Neural cell (in vitro differentiated cells): ENCODE measurements at regions not wholly inside any gene's neighbourhood (a gene's known extent, or its start where the extent isn't known, plus 50 kb on each side); places are given as distances from the start of the nearest gene placed in this dataset.

ENCODE experiments used
- H2AFZ ChIP-seq: fragments of 200-600, 300-800 bp; sonication (generic), shearing (Covaris generic); 2 replicates; pipeline ENCODE4 v1.6.0; 2014; ENCODE audit warnings: low read depth, mild to moderate bottlenecking, antibody characterized with exemption, low read length, moderate library complexity
- H3F3A ChIP-seq: fragments of 200-600 bp; shearing (Covaris generic); 2 replicates; pipeline ENCODE4 v1.6.1; 2016; ENCODE audit warnings: mild to moderate bottlenecking, moderate library complexity, mixed read lengths, antibody characterized with exemption, low read length; ENCODE audit not compliant: insufficient read depth, poor library complexity, severe bottlenecking
- H3K27ac ChIP-seq: fragments of 200-600, 300-800 bp; sonication (generic), shearing (Covaris generic); 2 replicates; pipeline ENCODE4 v1.5.1; 2014; ENCODE audit warnings: mild to moderate bottlenecking, low read length, moderate library complexity
- H3K27me3 ChIP-seq: fragments of 300-800, 200-600 bp; sonication (generic), shearing (Covaris generic); 2 replicates; pipeline ENCODE4 v1.6.0; 2014; ENCODE audit warnings: mild to moderate bottlenecking, low read depth, low read length, moderate library complexity; ENCODE audit not compliant: insufficient read depth
- H3K36me3 ChIP-seq: fragments of 300-800, 200-600 bp; sonication (generic), shearing (Covaris generic); 2 replicates; pipeline ENCODE4 v1.5.1; 2014; ENCODE audit warnings: mild to moderate bottlenecking, antibody characterized with exemption, low read length, moderate library complexity; ENCODE audit not compliant: insufficient read depth
- H3K4me2 ChIP-seq: fragments of 300-800, 200-600 bp; sonication (generic), shearing (Covaris generic); 2 replicates; pipeline ENCODE4 v1.6.0; 2014; ENCODE audit warnings: mild to moderate bottlenecking, low read length
- H3K4me3 ChIP-seq: fragments of 300-800, 200-600 bp; sonication (generic), shearing (Covaris generic); 2 replicates; pipeline ENCODE4 v1.5.1; 2014; ENCODE audit warnings: mild to moderate bottlenecking, low read length, moderate library complexity
- H3K79me2 ChIP-seq: fragments of 200-600 bp; shearing (Covaris generic); replicated peaks from 2 replicates; pipeline ENCODE4 v1.6.0; 2014; ENCODE audit warnings: mild to moderate bottlenecking, low read length, moderate library complexity; ENCODE audit not compliant: insufficient read depth
- H3K9ac ChIP-seq: fragments of 300-800, 200-600 bp; sonication (generic), shearing (Covaris generic); 2 replicates; pipeline ENCODE4 v1.6.1; 2016; ENCODE audit warnings: mild to moderate bottlenecking, low read length, mixed read lengths
- H3K9me2 ChIP-seq: fragments of 200-600 bp; shearing (Covaris generic); 2 replicates; pipeline ENCODE4 v1.6.1; 2016; ENCODE audit warnings: mild to moderate bottlenecking, low read length, mixed read lengths; ENCODE audit not compliant: insufficient read depth
- H3K9me3 ChIP-seq: fragments of 200-600, 300-800 bp; sonication (generic), shearing (Covaris generic); 2 replicates; pipeline ENCODE4 v1.6.1; 2016; ENCODE audit warnings: mild to moderate bottlenecking, mixed run types, low read length, moderate library complexity, mixed read lengths
- H4K20me1 ChIP-seq: fragments of 200-600 bp; shearing (Covaris generic); 2 replicates; pipeline ENCODE4 v1.6.1; 2016; ENCODE audit warnings: mild to moderate bottlenecking, mixed run types; ENCODE audit not compliant: insufficient read depth
- CTCF ChIP-seq: fragments of 450-650 bp; IDR thresholded peaks from 2 replicates; pipeline ENCODE4 v1.5.1; 2014; ENCODE audit warnings: antibody characterized with exemption, mild to moderate bottlenecking, moderate library complexity; ENCODE audit not compliant: poor library complexity, severe bottlenecking
- EP300 ChIP-seq: fragments of 450-650 bp; conservative IDR thresholded peaks from 2 replicates; pipeline ENCODE4 v1.6.1; 2014; ENCODE audit warnings: antibody characterized with exemption, mild to moderate bottlenecking, moderate library complexity; ENCODE audit not compliant: poor library complexity, severe bottlenecking
- EZH2 ChIP-seq: fragments of 200-600, 300-800 bp; shearing (Covaris generic), sonication (generic); IDR thresholded peaks from 2 replicates; pipeline ENCODE4 v1.6.1; 2014; ENCODE audit warnings: antibody characterized with exemption, low read length, borderline replicate concordance, mild to moderate bottlenecking; ENCODE audit not compliant: insufficient read depth, poor library complexity, severe bottlenecking
- MXI1 ChIP-seq: fragments of 450-650 bp; conservative IDR thresholded peaks from 2 replicates; pipeline ENCODE4 v1.6.1; 2014; ENCODE audit warnings: antibody characterized with exemption, mild to moderate bottlenecking; ENCODE audit not compliant: poor library complexity, severe bottlenecking
- POLR2AphosphoS5 ChIP-seq: IDR thresholded peaks from 2 replicates; pipeline ENCODE4 v1.6.1; 2012
- RAD21 ChIP-seq: fragments of 450-650 bp; conservative IDR thresholded peaks from 2 replicates; pipeline ENCODE4 v1.6.1; 2014; ENCODE audit warnings: antibody characterized with exemption, mild to moderate bottlenecking, moderate library complexity
- REST ChIP-seq: IDR thresholded peaks from 2 replicates; pipeline ENCODE4 v1.6.1; 2012; ENCODE audit warnings: borderline replicate concordance
- SMC3 ChIP-seq: fragments of 450-650 bp; conservative IDR thresholded peaks from 2 replicates; pipeline ENCODE4 v1.6.1; 2014; ENCODE audit warnings: antibody characterized with exemption, mild to moderate bottlenecking, moderate library complexity; ENCODE audit not compliant: poor library complexity
- TAF1 ChIP-seq: IDR thresholded peaks from 2 replicates; pipeline ENCODE4 v1.6.1; 2012; ENCODE audit warnings: low read depth

DNA sequence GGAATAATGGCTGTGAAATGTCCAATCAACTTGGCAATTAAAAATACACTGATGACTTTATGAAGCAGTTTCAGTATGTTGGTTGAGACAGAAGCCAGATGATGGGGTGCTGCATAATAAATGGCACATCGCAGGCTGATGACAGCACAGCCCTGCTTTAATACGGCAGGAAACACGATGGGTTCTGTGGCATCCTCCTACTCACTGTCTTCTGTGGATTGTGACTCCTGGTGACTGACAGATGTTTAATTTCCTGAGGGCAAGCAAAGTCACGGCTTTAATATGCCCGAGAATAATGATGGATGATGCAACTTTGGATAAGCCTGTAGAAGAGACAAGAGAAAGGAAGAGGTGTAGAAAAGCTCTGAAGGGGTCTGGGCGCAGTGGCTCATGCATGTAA, 295.4 kb downstream of the TRIML1 start:
- Histone ChIP-seq H2AFZ (no peak overlapping the region), H3K4me2 (no peak overlapping the region)
- TF ChIP-seq SMC3 (no peak), EZH2 (no peak), CTCF (no peak), MXI1 (no peak), RAD21 (no peak), POLR2AphosphoS5 (no peak), TAF1 (no peak), REST (no peak), EP300 (no peak)

DNA sequence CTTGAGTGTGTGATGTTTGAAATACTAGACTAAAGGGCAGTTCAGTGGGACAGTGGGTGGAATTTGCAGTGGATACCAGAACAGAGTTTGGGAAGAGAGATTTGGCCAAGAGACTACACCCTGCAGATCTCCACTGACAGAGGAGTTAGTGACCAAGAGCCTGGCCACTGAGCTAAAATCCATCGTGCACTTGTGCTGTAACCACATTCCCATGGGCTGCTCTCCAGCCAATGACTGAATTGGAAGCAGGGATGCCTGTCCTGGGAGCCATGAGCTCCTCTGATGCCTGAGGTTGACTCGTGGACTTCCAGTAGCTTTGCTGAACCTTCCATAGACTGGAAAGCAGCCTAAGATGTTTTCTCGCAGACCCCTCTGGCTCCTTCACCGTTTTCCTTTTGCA, 296.1 kb downstream of the TRIML1 start:
- no peak overlapping the region for H2AFZ ChIP-seq
- H3K4me3 ChIP-seq, result no peak overlapping the region
- no peaks in the 10 kb centered on the region for H3K79me2 ChIP-seq
- H3K36me3 ChIP-seq, result no peaks in the 10 kb centered on the region
- TF ChIP-seq RAD21 (no peak), MXI1 (no peak), TAF1 (no peak), EP300 (no peak), REST (no peak), CTCF (no peak), POLR2AphosphoS5 (no peak), EZH2 (no peak), SMC3 (no peak)
- H3K9me3 ChIP-seq, result no peaks in the 10 kb centered on the region
- H3K9ac ChIP-seq, result no peak overlapping the region
- no peaks in the 10 kb centered on the region for H4K20me1 ChIP-seq
- no peaks in the 10 kb centered on the region for H3K9me2 ChIP-seq
- no peak overlapping the region for H3K27ac ChIP-seq
- no peaks in the 10 kb centered on the region for H3F3A ChIP-seq
- no peaks in the 10 kb centered on the region for H3K27me3 ChIP-seq
- H3K4me2 ChIP-seq, result no peak overlapping the region

More for the DNA sequence above, 295.4 kb downstream of the TRIML1 start:
- no peak overlapping the region for H3K9ac ChIP-seq
- H3K79me2 ChIP-seq, result no peaks in the 10 kb centered on the region
- H3K36me3 ChIP-seq, result no peaks in the 10 kb centered on the region
- H4K20me1 ChIP-seq, result no peaks in the 10 kb centered on the region
- H3K4me3 ChIP-seq, result no peak overlapping the region
- H3F3A ChIP-seq, result no peaks in the 10 kb centered on the region
- no peak overlapping the region for H3K27ac ChIP-seq
- no peaks in the 10 kb centered on the region for H3K9me2 ChIP-seq
- H3K9me3 ChIP-seq, result no peaks in the 10 kb centered on the region
- no peaks in the 10 kb centered on the region for H3K27me3 ChIP-seq
